GM12892 (cell line): ENCODE measurements at regions not wholly inside any gene's neighbourhood (a gene's known extent, or its start where the extent isn't known, plus 50 kb on each side); places are given as distances from the start of the nearest gene placed in this dataset.

Experiments
- POLR2A ChIP-seq: IDR thresholded peaks from 2 replicates; pipeline ENCODE4 v1.6.1; 2011; ENCODE audit warnings: low read depth, low read length, control low read depth
- POLR2AphosphoS5 ChIP-seq: IDR thresholded peaks from 2 replicates; pipeline ENCODE4 v1.6.1; 2011; ENCODE audit warnings: low read depth, low read length, control low read depth
- TAF1 ChIP-seq: IDR thresholded peaks from 2 replicates; pipeline ENCODE4 v1.6.1; 2011; ENCODE audit warnings: low read depth, mild to moderate bottlenecking, control low read depth, low read length, borderline replicate concordance

DNA sequence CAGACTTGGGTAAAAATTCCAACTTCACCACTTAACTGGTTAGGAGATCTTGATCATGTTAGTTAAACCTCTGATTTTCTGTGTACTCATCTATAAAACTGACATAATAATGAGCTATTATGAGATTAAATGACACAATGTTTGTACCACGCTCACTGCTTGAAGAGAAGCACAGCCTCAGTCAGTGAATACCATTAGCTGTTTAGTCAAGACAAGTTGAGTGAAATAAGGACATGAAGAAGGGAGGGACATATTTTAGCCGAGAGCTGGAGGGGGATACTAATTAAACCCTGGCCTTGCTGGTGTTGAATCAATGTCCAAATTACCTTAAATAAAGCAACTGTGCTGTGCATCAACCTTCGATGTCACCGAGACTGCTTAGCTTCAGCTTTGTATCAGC is 105.1 kb upstream of the TOX3 start:
- TF ChIP-seq POLR2AphosphoS5 (no peak), POLR2A (no peak), TAF1 (no peak)
